Caco-2 (cell line): ENCODE measurements at regions not wholly inside any gene's neighbourhood (a gene's known extent, or its start where the extent isn't known, plus 50 kb on each side); places are given as distances from the start of the nearest gene placed in this dataset.
"Not testable (repeated sequence)": the region's sequence is repeated elsewhere in the genome, so short reads cannot be mapped to it uniquely, and the experiment has no call there.

ENCODE experiments used
- BruUV-seq: library from RNA; stranded (reverse); fragments of 400-500 nt; replicated peaks from 2 replicates; lab custom pipeline; 2021; lab: Mats Ljungman, UMichigan
- CTCF ChIA-PET: fragments of 300-600 bp; sonication (Branson Sonifier 250); formaldehyde crosslinking; loops from one replicate; lab custom pipeline; 2022; ENCODE audit warnings: antibody characterized with exemption; lab: Charles Lee
- POLR2A ChIA-PET: fragments of 300-600 bp; sonication (Branson Sonifier 250); formaldehyde crosslinking; loops from one replicate; lab custom pipeline; 2022; ENCODE audit warnings: antibody characterized with exemption; lab: Charles Lee
- DNase-seq, 2 experiments: peaks; one replicate each; pipeline versions ENCODE4 v3.0.0 to v3.0.0-alpha.2; 2020 to 2022
- H3K27me3 ChIP-seq: replicated peaks from 2 replicates; pipeline ENCODE4 v1.6.0; 2011; ENCODE audit warnings: low read length; ENCODE audit not compliant: control insufficient read depth, insufficient read depth
- H3K36me3 ChIP-seq: 2 replicates; pipeline ENCODE4 v1.5.1; 2011; ENCODE audit warnings: low read length; ENCODE audit not compliant: control insufficient read depth, insufficient read depth
- H3K4me1 ChIP-seq: fragments of 250-450 bp; sonication (Bioruptor Pico); 2 replicates; pipeline ENCODE4 v1.5.1; 2020; ENCODE audit warnings: mild to moderate bottlenecking
- H3K4me3 ChIP-seq: 2 replicates; pipeline ENCODE4 v1.5.1; 2011; ENCODE audit warnings: low read depth, mild to moderate bottlenecking, control low read depth, low read length
- H3K9me3 ChIP-seq: fragments of 250-450 bp; sonication (Bioruptor Pico); 2 replicates; pipeline ENCODE4 v1.5.1; 2020; ENCODE audit warnings: mild to moderate bottlenecking, moderate library complexity
- H3K27ac Mint-ChIP-seq: one replicate; pipeline ENCODE4 v1.8.0; 2022; ENCODE audit warnings: mixed read lengths; ENCODE audit not compliant: unreplicated experiment
- H3K27me3 Mint-ChIP-seq: one replicate; pipeline ENCODE4 v1.8.0; 2022; ENCODE audit warnings: mixed read lengths; ENCODE audit not compliant: insufficient read depth, unreplicated experiment
- H3K36me3 Mint-ChIP-seq: one replicate; pipeline ENCODE4 v1.8.0; 2022; ENCODE audit warnings: mild to moderate bottlenecking, mixed read lengths; ENCODE audit not compliant: insufficient read depth, unreplicated experiment
- H3K4me1 Mint-ChIP-seq: one replicate; pipeline ENCODE4 v1.8.0; 2022; ENCODE audit warnings: low read depth, mixed read lengths; ENCODE audit not compliant: unreplicated experiment
- H3K4me3 Mint-ChIP-seq: one replicate; pipeline ENCODE4 v1.8.0; 2022; ENCODE audit warnings: mild to moderate bottlenecking, moderate library complexity, mixed read lengths; ENCODE audit not compliant: unreplicated experiment
- H3K9me3 Mint-ChIP-seq: one replicate; pipeline ENCODE4 v1.8.0; 2022; ENCODE audit warnings: mixed read lengths; ENCODE audit not compliant: unreplicated experiment
- CTCF ChIP-seq, 2 experiments: fragments of 200-600 bp in 1 of 2; IDR thresholded peaks; 1 replicate in 1 of 2; 2 replicates in 1 of 2; pipeline versions ENCODE4 v1.5.1 to v1.8.0; 2011 to 2022; ENCODE audit warnings: antibody characterized with exemption in 1 of 2, control low read depth in 1 of 2, inconsistent platforms in 1 of 2, low read depth in 1 of 2, low read length in 1 of 2, mild to moderate bottlenecking in 1 of 2, moderate library complexity in 1 of 2; ENCODE audit not compliant: insufficient read depth in 1 of 2, severe bottlenecking in 1 of 2, unreplicated experiment in 1 of 2
- intact Hi-C: fragments of 100-400 bp; cut with micrococcal nuclease; formaldehyde crosslinking; loops from one replicate; pipeline ENCODE4 v1.10.0; 2022; ENCODE audit not compliant: unreplicated experiment

- BruUV-seq, result no TSS peak
- no peaks in the 10 kb centered on the region for H3K36me3 ChIP-seq
- intact Hi-C loops, result no loop called here
- CTCF ChIA-PET, result no interaction called here
- H3K9me3 ChIP-seq, result no peaks in the 10 kb centered on the region
- H3K4me3 ChIP-seq, result no peak overlapping the region
- peaks cover 5% of the 10 kb centered on the region for H3K27me3 Mint-ChIP-seq
- H3K36me3 Mint-ChIP-seq, result no peaks in the 10 kb centered on the region
- H3K4me1 ChIP-seq, result peaks cover 6% of the 10 kb centered on the region; the same call in 1 of the 2 replicates
- H3K27me3 ChIP-seq, result no peaks in the 10 kb centered on the region
- no peak overlapping the region for H3K4me3 Mint-ChIP-seq
- DNase-seq, result no peak
- no peak for TF ChIP-seq CTCF (IDR thresholded peaks at IDR 0.05; ENCODE audit: insufficient read depth in 1 of 2, low read depth in 1 of 2, low read length in 1 of 2, severe bottlenecking in 1 of 2, unreplicated experiment in 1 of 2)
- H3K27ac Mint-ChIP-seq, result no peak overlapping the region
- H3K9me3 Mint-ChIP-seq, result no peaks in the 10 kb centered on the region
- H3K4me1 Mint-ChIP-seq, result no peaks in the 10 kb centered on the region
- POLR2A ChIA-PET, result no interaction called here
Measured at GRCh38 chr22:23381661-23382427, 198.2 kb downstream of the IGLL1 start.

GRCh38 chr22:23380911-23381310 lies 199.2 kb downstream of the IGLL1 start:
- DNase-seq, result no peak
- no peaks in the 10 kb centered on the region for H3K36me3 ChIP-seq
- H3K4me3 ChIP-seq, result no peak overlapping the region
- BruUV-seq, result no TSS peak
- no peak overlapping the region for H3K27ac Mint-ChIP-seq
- H3K4me1 Mint-ChIP-seq, result no peaks in the 10 kb centered on the region
- ChIA-PET CTCF (no interaction called here), POLR2A (no interaction called here)
- H3K4me3 Mint-ChIP-seq, result no peak overlapping the region
- H3K27me3 ChIP-seq, result no peaks in the 10 kb centered on the region
- H3K4me1 ChIP-seq, result no peaks in the 10 kb centered on the region; the same call in 1 of the 2 replicates
- H3K9me3 Mint-ChIP-seq, result no peaks in the 10 kb centered on the region
- peaks cover 5% of the 10 kb centered on the region for H3K27me3 Mint-ChIP-seq
- no peaks in the 10 kb centered on the region for H3K9me3 ChIP-seq
- no peaks in the 10 kb centered on the region for H3K36me3 Mint-ChIP-seq
- intact Hi-C loops, result no loop called here
- no peak for TF ChIP-seq CTCF (IDR thresholded peaks at IDR 0.05; ENCODE audit: insufficient read depth in 1 of 2, low read depth in 1 of 2, low read length in 1 of 2, severe bottlenecking in 1 of 2, unreplicated experiment in 1 of 2)

GRCh38 chr22:23380230-23380573 lies 199.9 kb downstream of the IGLL1 start:
- Histone ChIP-seq H3K4me3 (no peak overlapping the region), H3K36me3 (no peaks in the 10 kb centered on the region), H3K4me1 (no peaks in the 10 kb centered on the region), H3K27me3 (no peaks in the 10 kb centered on the region), H3K9me3 (no peaks in the 10 kb centered on the region)
- ChIA-PET CTCF (no interaction called here), POLR2A (no interaction called here)
- H3K27ac Mint-ChIP-seq, result no peak overlapping the region
- no peaks in the 10 kb centered on the region for H3K4me1 Mint-ChIP-seq
- H3K9me3 Mint-ChIP-seq, result no peaks in the 10 kb centered on the region
- H3K4me3 Mint-ChIP-seq, result no peak overlapping the region
- no TSS peak for BruUV-seq
- no peak for TF ChIP-seq CTCF (IDR thresholded peaks at IDR 0.05; ENCODE audit: insufficient read depth in 1 of 2, low read depth in 1 of 2, low read length in 1 of 2, severe bottlenecking in 1 of 2, unreplicated experiment in 1 of 2)
- intact Hi-C loops, result no loop called here
- H3K36me3 Mint-ChIP-seq, result no peaks in the 10 kb centered on the region
- H3K27me3 Mint-ChIP-seq, result peaks cover 5% of the 10 kb centered on the region
- DNase-seq, result no peak

- H3K4me3 ChIP-seq, H3K27ac Mint-ChIP-seq, H3K4me1 Mint-ChIP-seq, H3K9me3 Mint-ChIP-seq, DNase-seq, H3K4me3 Mint-ChIP-seq, H3K9me3 ChIP-seq, CTCF ChIA-PET, BruUV-seq, H3K36me3 Mint-ChIP-seq, POLR2A ChIA-PET, intact Hi-C loops, H3K36me3 ChIP-seq, H3K4me1 ChIP-seq, H3K27me3 ChIP-seq, H3K27me3 Mint-ChIP-seq: not testable (repeated sequence)
Measured at GRCh38 chr22:23379540-23380229, 199.4 kb downstream of the BCR start.
